ENCODE measurements at regions not wholly inside any gene's neighbourhood (a gene's known extent, or its start where the extent isn't known, plus 50 kb on each side); places are given as distances from the start of the nearest gene placed in this dataset.

- DNase-seq, result no peak
These were observed 629.6 kb upstream of the MGMT start for GRCh38 chr10:128837478-128837877.

GRCh38 chr10:128839134-128839533 lies 627.9 kb upstream of the MGMT start:
- DNase-seq, result no peak

DNA sequence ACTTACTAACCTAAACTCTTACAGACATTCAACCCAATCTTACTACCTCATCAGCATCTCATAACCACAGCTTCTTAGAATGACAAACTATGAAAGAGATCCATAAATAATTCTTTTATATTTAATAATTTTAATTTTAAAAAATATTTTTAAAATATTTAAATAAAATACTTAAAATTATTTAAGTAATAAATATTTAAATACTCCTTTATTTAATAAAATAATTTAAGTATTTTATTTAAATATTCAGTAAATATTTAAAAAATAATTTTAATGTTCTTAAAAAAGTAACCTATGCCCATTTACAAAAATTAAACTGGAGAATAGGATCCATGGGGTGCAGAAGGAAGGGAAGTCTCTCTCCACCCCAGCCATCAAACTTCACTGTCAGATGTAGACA lies 627.3 kb upstream of the MGMT start:
- DNase-seq, result no peak

DNA sequence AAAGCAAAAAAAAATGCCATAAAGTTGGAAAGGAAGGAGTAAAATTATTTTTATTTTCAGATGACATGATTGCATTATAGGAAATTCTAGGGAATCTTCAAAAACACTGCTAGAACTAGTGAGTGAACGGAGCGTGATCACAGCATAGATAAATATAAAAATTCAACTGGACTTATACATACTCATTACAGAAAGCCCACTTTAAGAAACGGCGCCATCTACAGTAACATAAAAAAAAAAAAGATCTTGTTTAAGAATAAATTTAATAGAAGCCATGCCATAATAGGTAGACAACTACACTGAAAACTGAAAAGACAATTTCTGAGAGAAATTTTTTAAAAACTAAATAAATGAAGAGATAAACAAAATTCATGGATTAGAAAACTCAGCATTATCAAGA lies 623.1 kb upstream of the MGMT start:
- DNase-seq, result peak; percentile 4

- no peak for DNase-seq
These were observed 620.1 kb upstream of the MGMT start for GRCh38 chr10:128846927-128847326.

DNA sequence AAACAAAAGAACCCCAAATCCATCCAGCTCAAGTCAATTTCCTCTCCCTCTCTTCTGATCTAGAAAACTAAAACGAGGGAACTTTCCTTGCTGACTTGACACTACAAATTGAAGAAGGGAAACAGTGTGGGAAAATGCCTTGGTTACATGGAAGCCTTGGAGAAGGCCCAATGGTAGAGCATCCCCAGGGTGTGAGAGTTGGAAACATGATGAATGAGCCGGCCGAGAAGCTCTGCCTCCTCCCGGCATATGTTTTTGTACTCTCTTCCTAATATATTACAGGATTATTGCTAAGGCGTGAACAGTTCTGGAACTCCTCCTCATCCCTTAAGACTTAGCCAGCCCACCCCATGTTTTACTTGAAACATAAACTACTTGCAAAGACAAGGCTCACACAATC lies 618.2 kb upstream of the MGMT start:
- DNase-seq, result no peak

DNA sequence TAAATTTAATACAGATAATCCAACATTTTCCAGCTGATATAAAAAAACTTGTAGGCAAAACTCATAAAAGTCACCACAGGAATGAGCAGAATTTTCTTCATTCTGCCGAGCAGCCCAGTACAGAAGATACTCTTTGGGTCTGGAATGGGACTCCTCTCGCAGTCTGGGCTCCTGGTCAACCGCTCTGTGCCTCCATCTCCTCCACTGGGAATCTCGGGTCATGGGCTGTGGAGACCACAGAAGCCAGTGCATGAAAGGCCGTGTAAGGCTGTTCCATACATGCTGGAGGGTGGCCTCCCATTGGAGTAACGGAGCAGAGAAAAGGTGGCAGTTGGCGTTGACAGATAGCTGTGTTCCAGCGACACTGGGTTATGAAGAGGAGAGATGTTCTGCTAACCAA lies 616.4 kb upstream of the MGMT start:
- DNase-seq, result no peak

DNA sequence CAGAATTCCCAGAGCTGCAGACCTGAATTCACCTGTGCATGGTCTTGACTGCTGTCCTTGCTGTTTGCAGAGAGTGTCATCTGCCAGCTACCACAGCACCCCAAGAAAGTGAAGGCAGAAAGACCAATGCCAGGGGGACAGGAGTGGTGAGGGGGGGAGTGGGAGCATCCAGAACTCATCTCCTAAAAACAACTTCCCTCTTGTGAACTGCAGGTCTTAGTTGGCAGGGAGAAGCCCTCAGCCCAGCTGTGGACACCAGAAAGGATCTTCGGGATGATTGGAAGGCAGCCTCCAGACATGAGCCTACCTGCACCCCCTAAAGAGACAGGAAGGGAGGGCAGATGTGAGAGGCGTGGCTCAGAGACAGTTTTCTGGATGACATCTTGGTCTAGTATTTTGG lies 615.8 kb upstream of the MGMT start:
- no peak for DNase-seq

DNA sequence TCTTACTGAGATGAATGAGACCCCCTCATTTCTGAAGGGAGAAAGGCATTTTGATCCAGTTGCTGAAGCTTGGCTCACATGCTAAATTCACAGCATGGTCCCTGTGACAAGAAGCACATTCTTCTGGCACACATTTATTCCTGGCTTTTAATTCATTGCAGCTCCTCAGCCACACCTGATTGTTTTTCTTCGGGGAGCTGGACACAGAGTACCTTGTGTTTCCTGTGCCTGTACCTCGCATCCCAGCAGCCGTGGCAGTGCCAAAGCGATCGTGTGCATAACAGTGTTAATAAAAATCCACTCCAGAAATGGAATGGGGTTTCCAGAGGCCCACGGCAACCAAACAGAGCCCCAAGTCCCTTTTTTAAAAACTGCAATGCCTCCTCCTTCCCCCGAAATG lies 615.3 kb upstream of the MGMT start:
- DNase-seq, result no peak

DNA sequence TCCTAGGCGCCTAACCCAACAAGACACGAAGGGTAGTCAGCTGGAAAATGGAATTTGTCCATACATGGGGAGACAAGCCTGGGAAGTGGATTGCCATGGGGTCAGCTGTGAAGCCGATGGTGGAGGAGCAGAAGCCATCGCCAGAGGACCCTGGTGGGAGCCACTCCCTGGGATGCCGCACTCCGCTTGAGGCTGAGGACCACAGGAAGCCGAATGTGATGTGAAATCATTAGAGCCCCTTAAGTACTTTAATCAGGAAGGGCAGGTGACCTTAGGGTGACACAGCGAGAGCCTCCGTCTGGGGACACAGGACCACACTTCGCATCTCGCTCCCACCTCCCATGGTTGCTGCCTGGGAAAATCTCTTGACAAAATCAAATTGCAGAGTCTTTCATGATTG lies 614.6 kb upstream of the MGMT start:
- no peak for DNase-seq

GRCh38 chr10:128852902-128853301 lies 614.1 kb upstream of the MGMT start:
- DNase-seq, result no peak

DNA sequence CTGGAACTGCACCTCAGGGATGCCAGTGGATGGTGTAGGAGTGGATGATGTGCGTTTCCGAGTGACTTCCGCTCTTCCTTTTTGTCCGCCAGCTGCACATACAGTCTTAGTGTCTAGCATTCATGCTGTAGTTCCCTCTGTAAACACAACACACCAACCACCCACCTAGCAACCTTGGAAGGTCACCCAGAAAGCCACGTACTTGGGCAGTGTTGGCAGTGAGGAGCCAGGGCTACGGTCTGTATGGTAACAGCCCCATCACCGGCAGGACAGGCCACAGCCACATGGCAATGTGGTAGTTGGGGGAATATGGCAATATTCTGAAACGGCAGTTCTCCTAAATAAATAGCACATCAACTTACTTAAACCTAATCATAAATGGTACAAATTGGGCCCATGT lies 613.5 kb upstream of the MGMT start:
- no peak for DNase-seq

DNA sequence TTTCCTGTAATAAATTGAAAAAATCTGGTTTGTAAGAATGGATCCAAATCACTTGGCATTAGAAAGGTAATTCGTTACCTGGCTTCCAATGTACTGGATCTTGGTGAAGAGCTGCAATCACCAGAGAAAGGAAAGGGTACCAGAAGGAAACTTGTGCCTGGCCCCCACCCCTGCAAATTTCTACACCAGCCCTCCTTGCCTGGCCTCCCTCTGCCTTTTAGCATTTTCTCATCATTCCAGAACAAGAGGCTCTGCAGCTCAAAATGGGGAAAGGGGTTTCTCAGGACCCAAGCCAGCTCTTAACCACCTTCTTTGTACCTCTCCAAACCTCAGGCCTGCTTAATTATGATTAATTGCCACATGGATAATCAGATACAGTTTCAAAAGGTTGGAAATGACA lies 612.8 kb upstream of the MGMT start:
- DNase-seq, result no peak

GRCh38 chr10:128854963-128855362 lies 612.1 kb upstream of the MGMT start:
- DNase-seq, result no peak

DNA sequence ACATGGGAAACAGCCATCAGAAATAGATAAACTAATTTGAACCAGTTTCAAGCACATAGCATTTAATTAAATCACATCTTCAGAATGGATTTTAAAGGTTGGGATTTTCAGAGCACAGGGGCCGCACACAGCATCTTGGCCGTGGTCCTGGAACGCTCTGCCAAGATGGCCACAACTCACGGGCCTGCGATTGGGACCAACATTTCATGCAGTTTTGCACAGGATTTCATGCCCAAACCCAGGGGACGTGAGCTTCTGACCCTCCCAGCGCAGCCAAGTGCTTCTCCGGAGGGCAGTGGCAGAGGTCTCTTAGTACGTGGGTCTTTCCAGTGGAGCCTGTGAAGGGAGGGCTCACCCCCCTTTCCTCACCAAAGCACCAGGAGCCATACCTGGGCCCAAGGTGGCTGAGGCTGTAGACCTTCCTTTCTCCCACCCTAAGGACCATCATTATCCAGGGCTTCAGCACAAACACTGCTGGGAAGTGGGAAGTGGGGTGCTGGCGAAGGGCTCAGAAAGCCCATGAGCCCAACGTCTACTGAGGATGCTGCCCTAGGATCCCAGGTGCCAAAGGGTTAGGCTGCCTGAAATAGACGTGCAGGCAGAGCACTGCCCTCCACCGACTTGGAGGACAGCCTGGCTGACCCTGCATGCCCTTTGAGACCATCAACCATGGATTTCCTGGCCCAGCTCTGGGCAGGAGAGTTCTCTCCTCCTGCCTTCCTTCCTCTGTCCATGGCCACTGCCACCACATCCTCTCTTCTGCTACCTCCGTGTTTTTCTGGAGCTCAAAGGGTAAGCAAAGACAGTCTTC lies 611.2 kb upstream of the MGMT start:
- DNase-seq, result no peak

DNA sequence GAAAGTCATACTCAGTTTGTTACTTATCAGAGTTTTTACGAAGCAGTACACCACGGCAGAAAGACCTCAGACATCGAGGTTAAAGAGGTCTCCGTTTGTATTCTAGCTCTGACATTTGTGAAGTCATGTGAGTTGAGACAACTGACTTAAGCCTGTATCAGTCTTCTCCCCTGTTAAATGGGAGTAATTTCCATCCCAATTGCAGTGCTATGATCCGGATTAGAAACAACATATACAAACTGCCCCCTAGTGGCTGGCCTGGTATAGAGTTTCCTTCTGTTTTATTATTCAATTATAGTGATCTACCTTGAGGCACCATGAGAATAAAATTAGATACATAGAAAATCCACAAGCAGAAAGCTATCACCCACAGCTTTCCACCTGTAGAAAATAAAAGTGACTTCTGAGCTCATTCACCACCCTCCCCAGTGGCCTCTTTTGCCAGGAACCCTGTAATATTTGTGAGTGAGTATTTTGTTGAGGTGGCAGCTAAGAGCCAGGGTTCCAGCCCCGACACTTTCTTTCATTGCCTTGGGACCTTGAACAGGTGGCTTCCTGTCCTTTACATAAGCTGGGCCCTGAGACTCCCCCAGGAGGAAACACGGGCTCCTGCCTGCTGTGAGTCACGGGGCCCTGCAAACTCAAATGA lies 607.2 kb upstream of the MGMT start:
- DNase-seq, result peak; percentile 38

- DNase-seq, result no peak
These were observed 606.5 kb upstream of the MGMT start for GRCh38 chr10:128860574-128860973.

GRCh38 chr10:128861018-128861901 lies 605.8 kb upstream of the MGMT start:
- DNase-seq, result no peak

- DNase-seq, result no peak
These were observed 603.6 kb upstream of the MGMT start for GRCh38 chr10:128863411-128863810.

DNA sequence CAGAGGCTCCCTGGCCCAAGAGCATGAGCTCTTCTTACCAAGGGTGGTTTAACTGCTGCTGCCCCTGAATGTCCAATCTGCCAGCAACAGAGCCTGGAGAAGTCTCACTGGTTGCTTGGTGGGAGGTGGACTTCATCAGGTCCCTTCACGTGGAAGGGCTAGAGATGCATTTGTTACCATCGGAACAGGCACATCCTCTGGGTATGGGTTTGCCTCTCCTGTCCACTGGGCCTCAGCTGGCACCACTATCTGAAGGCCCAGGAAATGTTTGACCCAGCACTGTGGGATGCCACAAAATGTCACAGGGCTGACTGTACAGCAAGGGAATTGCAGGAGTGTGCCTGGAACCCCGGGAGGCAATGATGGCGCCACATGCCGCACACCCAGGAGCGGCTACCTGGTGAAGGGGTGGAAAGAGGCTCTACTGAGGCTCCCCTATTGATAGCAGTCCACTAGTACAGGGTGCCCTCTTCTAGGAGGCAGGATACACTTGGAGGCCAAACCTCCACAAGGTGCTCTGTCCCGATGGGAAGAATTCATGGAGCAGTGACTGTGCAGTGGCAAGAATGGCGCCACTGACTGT lies 603.1 kb upstream of the MGMT start:
- DNase-seq, result no peak

DNA sequence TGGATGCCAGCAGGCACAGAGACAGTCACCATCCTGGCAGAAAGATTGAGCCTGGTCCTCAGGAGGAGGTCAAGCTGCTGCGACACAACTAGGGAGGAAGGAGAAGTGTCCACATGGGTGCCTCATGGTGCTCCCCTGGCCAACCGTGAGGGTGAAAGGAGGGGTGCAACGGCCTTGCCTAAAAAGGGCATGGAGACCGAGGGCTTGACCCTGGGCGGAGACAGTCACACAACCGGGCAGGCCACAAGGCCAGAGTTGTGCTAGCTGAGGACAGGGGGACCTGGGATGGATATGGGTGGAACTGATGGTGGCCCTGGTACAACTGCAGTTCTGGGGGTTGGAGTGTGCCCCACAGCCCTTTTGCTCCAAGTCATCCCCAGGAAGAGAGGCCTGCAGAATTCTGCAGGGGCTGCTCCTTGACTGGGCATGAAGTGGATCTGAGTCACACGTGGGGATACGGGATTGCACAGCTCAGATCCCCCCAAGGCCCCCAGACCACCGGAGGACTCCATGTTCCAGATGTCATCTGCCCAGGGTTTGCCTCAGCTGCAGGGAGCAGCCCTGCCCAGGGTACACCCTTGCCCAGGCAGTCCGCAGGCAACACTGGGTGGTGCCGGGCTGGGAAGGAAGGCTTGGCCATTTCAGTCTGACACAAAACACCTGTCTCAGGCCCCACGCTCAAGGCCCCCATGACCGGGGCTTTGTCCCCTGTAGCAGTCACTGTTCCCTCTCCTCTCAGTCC lies 602.3 kb upstream of the MGMT start:
- no peak for DNase-seq

DNA sequence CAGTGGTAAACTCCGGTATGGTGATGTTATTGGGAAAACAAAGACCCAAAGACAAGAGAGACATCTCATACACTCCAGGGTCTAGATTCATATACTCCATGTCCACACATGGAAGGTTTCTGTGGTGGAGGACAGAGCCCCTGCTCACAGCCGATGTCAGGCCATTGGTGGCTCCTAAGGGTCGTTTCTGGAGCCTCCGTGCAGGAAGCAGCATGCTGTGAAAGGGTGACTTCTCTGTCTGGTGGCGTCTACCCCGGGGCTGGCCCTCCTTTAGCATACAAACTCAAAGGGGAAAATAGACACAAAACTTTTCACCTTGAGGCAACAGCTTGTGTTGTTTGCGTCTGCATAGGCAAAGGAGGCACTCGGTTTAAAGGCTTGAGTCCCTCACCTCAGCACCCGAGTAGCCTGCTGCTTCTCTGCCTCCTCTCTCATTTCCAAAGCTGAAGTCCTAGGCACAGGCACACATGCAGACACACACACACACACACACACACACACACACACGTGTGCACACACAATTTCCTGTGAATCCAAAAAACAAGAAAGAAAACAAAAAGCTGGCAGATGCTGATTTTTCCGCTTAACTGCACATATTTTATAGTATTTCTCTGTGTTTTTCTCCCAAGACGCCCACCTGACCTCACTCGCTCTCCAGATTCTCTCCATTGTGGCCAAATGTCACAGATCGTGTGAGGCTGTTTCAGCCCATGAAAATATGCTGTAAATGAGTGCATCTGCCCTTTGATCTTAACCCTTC lies 601.4 kb upstream of the MGMT start:
- no peak for DNase-seq
